ENCODE measurements at regions not wholly inside any gene's neighbourhood (a gene's known extent, or its start where the extent isn't known, plus 50 kb on each side); places are given as distances from the start of the nearest gene placed in this dataset.

DNA sequence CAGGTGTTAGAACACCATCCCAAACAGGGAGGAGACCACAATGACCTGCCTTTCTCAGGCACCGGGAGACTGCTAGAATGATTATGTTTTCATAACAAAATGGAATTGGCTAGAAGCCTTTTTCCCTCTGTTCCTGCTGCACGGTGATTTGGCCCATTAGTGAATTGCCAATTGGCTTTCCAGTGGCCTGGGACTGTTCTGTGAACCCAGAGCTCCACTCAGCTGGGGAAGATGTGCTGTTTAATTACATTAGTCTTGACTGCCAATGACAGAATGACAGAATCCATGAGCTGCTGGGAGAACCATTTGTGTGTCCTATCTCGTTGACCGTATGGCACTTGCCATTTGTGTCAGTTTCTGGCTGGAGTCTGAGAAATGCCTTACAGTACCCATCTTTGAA is 242.9 kb downstream of the CDH11 start:
- no peak overlapping the region for H3K4me3 ChIP-seq (ENCODE audit: low read depth, low read length)

DNA sequence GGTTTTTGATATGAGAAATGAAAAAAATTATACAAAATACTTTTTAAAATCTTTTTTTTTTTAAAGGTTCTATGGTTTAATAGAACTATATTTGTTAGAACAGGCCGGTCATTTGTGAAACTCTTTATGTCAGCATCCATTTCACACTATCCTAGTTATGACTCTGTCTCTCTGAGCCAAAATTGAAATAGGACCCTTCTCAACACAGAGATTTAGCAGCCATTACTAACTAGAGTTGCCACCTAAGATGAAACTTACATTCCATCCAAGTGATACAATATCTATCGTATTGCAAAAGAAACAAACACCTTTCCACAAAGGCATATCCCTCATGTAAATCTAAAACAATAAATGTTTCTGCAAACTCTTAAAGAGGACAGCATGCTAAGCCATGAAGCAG is 249.8 kb downstream of the CDH11 start:
- TF ChIP-seq, protein P1, sequence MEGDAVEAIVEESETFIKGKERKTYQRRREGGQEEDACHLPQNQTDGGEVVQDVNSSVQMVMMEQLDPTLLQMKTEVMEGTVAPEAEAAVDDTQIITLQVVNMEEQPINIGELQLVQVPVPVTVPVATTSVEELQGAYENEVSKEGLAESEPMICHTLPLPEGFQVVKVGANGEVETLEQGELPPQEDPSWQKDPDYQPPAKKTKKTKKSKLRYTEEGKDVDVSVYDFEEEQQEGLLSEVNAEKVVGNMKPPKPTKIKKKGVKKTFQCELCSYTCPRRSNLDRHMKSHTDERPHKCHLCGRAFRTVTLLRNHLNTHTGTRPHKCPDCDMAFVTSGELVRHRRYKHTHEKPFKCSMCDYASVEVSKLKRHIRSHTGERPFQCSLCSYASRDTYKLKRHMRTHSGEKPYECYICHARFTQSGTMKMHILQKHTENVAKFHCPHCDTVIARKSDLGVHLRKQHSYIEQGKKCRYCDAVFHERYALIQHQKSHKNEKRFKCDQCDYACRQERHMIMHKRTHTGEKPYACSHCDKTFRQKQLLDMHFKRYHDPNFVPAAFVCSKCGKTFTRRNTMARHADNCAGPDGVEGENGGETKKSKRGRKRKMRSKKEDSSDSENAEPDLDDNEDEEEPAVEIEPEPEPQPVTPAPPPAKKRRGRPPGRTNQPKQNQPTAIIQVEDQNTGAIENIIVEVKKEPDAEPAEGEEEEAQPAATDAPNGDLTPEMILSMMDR (IDR thresholded peaks at IDR 0.05; ENCODE audit: low read depth, low read length): no peak
- TF ChIP-seq POLR2A (IDR thresholded peaks at IDR 0.05; ENCODE audit: extremely low read depth, insufficient read length): no peak
- TF ChIP-seq, protein P2, sequence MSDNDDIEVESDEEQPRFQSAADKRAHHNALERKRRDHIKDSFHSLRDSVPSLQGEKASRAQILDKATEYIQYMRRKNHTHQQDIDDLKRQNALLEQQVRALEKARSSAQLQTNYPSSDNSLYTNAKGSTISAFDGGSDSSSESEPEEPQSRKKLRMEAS (IDR thresholded peaks at IDR 0.05; ENCODE audit: low read depth, low read length): no peak
- TF ChIP-seq MYC (IDR thresholded peaks at IDR 0.05; ENCODE audit: low read depth, low read length): no peak
- no peak for DNase-seq (ENCODE audit: low read depth)
- no peak overlapping the region for H3K4me3 ChIP-seq (ENCODE audit: low read depth, low read length)

More for the DNA sequence above, 242.9 kb downstream of the CDH11 start:
- TF ChIP-seq, protein P1 (IDR thresholded peaks at IDR 0.05; ENCODE audit: low read depth, low read length): no peak
- TF ChIP-seq MYC (IDR thresholded peaks at IDR 0.05; ENCODE audit: low read depth, low read length) (no peak), POLR2A (IDR thresholded peaks at IDR 0.05; ENCODE audit: extremely low read depth, insufficient read length) (no peak)
- TF ChIP-seq, protein P2 (IDR thresholded peaks at IDR 0.05; ENCODE audit: low read depth, low read length): no peak
- DNase-seq (ENCODE audit: low read depth): no peak

DNA sequence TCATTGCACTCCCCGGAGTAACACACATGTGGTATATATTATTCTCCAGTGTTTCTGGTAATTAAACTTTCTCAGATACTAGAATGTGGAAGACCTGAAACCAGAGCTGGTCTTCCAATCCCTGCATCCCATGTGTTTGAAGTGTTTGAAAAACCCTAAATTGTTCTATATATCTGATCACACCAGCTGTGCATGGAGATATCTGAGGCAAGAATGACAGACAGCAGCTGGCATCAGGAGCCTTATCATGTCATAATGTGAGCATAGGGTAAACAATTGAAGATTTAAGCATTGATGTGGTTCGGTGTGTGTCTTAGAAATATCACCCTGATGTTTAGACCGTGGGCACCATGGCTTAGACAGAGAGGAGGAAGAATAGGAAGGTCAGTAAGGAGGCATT is 251.0 kb downstream of the CDH11 start:
- TF ChIP-seq MYC (IDR thresholded peaks at IDR 0.05; ENCODE audit: low read depth, low read length) (no peak), POLR2A (IDR thresholded peaks at IDR 0.05; ENCODE audit: extremely low read depth, insufficient read length) (no peak)
- TF ChIP-seq, protein P2 (IDR thresholded peaks at IDR 0.05; ENCODE audit: low read depth, low read length): no peak
- TF ChIP-seq, protein P1 (IDR thresholded peaks at IDR 0.05; ENCODE audit: low read depth, low read length): no peak
- DNase-seq (ENCODE audit: low read depth): no peak
- no peak overlapping the region for H3K4me3 ChIP-seq (ENCODE audit: low read depth, low read length)

DNA sequence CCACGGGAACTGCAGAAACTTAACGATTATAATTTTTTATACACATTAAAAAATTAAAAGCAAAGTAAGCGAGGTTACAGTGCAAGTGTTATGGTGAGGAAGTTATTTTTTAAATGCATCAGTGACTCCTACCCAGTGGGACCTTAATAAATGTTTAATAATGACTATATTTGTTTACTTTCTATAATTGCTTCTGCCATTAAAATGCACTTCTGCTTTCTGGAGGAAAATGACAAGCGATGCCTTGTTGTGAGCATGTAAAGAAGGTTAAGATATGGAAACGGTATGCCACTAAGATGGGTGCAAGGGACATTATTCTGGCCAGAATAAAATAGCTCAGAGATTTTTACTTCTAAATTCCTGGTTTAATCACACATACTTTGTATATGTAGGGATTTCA is 252.1 kb downstream of the CDH11 start:
- H3K4me3 ChIP-seq (ENCODE audit: low read depth, low read length): no peak overlapping the region
- TF ChIP-seq, protein P2 (IDR thresholded peaks at IDR 0.05; ENCODE audit: low read depth, low read length): no peak
- TF ChIP-seq MYC (IDR thresholded peaks at IDR 0.05; ENCODE audit: low read depth, low read length): no peak
- no peak for TF ChIP-seq POLR2A (IDR thresholded peaks at IDR 0.05; ENCODE audit: extremely low read depth, insufficient read length)
- TF ChIP-seq, protein P1 (IDR thresholded peaks at IDR 0.05; ENCODE audit: low read depth, low read length): no peak
- DNase-seq (ENCODE audit: low read depth): no peak

DNA sequence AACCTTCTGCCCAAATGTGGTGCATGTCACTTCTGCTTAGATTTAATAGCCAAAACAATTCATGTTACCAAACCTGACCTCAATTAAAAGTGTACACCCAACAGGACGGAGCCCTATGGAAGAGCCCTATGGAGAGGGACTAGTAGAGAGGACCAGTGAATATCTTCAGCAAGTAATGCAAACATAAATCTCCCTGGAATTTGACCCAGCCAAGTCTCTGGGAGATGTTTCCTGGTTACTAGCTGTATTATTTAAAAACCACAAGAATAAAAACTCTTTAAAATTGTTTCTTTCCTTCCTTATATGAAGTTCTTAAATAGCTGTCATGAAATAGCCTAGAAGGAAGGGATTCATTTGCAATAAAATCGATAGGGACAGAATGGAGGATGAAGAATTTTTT is 255.8 kb downstream of the CDH11 start:
- TF ChIP-seq POLR2A (IDR thresholded peaks at IDR 0.05; ENCODE audit: extremely low read depth, insufficient read length) (no peak), MYC (IDR thresholded peaks at IDR 0.05; ENCODE audit: low read depth, low read length) (no peak)
- TF ChIP-seq, protein P1 (IDR thresholded peaks at IDR 0.05; ENCODE audit: low read depth, low read length): no peak
- TF ChIP-seq, protein P2 (IDR thresholded peaks at IDR 0.05; ENCODE audit: low read depth, low read length): no peak
- DNase-seq (ENCODE audit: low read depth): no peak
- H3K4me3 ChIP-seq (ENCODE audit: low read depth, low read length): no peak overlapping the region
